Fibroblast of pulmonary artery (primary cell): ENCODE measurements at regions not wholly inside any gene's neighbourhood (a gene's known extent, or its start where the extent isn't known, plus 50 kb on each side); places are given as distances from the start of the nearest gene placed in this dataset.

Source experiments
- DNase-seq: peaks from one replicate; pipeline ENCODE4 v3.0.0-alpha.2; 2010; ENCODE audit warnings: low read depth
- H3K4me3 ChIP-seq: replicated peaks from 2 replicates; pipeline ENCODE4 v1.5.1; 2011; ENCODE audit warnings: low read depth, mild to moderate bottlenecking, control low read depth, low read length, moderate library complexity
- TF ChIP-seq, protein P1 (sequence below): IDR thresholded peaks from 2 replicates; pipeline ENCODE4 v1.5.1; 2011; ENCODE audit warnings: mild to moderate bottlenecking, control low read depth, low read length, inconsistent platforms; ENCODE audit errors: missing control alignments

DNA sequence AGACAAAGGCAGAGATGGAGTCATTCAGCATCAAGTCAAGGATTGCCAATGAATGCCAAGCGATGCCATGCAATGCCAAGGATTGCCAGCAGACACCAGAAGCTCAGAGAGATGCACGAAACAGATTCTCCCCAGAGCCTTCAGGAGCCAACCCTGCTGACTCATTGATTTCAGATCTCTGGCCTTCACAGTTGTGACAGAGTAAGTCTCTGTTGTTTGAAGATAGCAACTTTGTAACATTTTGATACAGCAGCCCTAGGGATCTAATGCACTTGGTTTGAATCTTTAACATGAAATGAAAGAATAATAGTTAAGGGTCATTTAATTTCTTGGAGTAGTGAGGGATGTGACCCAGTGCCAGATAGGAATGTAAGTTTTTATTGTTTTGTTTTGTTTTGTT lies 287.4 kb upstream of the RUNX1 start:
- TF ChIP-seq, protein P1, sequence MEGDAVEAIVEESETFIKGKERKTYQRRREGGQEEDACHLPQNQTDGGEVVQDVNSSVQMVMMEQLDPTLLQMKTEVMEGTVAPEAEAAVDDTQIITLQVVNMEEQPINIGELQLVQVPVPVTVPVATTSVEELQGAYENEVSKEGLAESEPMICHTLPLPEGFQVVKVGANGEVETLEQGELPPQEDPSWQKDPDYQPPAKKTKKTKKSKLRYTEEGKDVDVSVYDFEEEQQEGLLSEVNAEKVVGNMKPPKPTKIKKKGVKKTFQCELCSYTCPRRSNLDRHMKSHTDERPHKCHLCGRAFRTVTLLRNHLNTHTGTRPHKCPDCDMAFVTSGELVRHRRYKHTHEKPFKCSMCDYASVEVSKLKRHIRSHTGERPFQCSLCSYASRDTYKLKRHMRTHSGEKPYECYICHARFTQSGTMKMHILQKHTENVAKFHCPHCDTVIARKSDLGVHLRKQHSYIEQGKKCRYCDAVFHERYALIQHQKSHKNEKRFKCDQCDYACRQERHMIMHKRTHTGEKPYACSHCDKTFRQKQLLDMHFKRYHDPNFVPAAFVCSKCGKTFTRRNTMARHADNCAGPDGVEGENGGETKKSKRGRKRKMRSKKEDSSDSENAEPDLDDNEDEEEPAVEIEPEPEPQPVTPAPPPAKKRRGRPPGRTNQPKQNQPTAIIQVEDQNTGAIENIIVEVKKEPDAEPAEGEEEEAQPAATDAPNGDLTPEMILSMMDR, result no peak
- no peak for DNase-seq

DNA sequence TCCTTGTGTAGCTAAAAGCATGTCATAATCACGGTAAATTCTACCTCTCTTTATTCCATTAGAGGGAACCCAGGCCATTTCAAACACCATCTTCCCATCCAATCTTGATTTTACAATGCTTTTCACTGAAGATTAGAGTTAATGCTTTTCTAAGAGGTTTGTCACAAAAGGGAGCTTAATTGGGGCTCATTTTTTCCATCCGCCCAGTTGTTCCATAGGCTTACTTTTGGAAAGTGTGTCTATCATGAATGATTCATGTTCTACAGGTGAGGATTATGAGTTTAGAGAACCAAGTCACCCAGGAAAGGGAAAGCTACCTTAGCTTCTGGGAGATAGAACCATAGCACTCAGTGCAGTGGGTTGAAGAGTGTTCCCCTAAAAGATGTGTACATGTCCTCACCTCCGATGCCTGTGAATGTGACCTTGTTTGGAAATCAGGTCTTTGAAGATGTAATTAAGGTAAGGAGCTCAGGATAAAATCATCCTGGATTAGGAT lies 286.9 kb upstream of the RUNX1 start:
- TF ChIP-seq, protein P1, result no peak
- H3K4me3 ChIP-seq, result no peak overlapping the region
- no peak for DNase-seq

More for the DNA sequence above, 287.4 kb upstream of the RUNX1 start:
- no peak overlapping the region for H3K4me3 ChIP-seq

- no peak for DNase-seq
- TF ChIP-seq, protein P1, result no peak
- H3K4me3 ChIP-seq, result no peak overlapping the region
Measured at GRCh38 chr21:35333831-35334618, 284.9 kb upstream of the RUNX1 start.

DNA sequence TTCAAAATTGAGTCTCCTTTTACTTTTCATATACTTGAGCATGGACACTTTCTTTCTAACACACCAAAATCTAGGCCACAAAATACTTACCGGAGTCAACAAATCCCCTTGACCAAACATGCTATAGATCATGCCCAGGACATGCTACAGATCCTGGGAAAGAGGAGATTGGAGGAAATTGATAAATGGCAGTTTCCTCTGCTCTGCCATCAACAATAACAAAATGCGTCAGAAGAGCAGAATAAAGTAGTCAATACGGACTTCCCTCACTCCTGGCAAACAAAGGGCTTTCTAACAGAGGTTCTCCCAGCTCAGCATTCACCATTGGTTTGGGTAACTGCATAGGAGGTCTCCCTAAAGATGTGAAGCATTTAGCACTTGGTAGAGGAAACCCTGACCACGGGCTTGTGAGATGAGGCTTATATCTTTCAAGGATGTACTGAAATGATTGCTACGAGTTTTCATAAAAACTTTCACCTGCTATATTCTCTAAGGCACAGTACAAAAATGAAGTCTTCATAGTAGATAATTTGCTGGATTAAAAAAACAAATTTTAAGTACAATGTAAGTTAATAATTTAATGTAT lies 283.8 kb upstream of the RUNX1 start:
- DNase-seq, result no peak
- no peak overlapping the region for H3K4me3 ChIP-seq
- TF ChIP-seq, protein P1, result no peak

GRCh38 chr21:35329940-35330660 lies 281.0 kb upstream of the RUNX1 start:
- no peak overlapping the region for H3K4me3 ChIP-seq
- TF ChIP-seq, protein P1, result no peak
- no peak for DNase-seq

DNA sequence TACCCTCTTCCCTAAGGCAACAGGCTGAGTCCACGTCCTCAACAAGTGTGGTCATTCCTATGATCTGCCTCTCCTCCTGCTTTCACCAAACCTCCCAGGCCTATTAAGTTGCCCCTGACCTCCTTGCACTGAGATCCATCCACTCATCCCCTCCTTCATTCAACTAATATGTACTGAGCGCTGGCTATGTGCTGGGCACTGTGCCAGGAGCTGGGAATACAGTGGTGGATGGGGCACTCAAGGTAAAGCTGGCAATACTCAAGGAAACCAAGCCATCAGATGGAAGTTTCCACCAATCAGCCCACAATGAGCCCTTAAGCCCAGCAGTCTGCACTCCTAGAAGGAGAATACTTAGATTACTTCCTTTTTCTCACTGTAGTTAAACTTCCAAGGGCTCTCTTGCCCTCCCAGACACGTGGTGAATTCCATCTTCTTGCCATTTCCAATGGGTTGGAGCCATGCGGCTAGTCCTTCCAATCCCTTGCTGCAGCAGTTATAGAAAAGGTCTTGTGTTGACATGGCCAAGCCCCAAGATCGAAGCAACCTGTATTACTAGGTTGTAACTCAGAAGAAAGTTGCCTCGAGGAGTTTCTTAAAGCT lies 279.9 kb upstream of the RUNX1 start:
- no peak for DNase-seq
- TF ChIP-seq, protein P1, result no peak
- no peak overlapping the region for H3K4me3 ChIP-seq
